Tibial nerve (tissue), 4 donors: ENCODE measurements at regions not wholly inside any gene's neighbourhood (a gene's known extent, or its start where the extent isn't known, plus 50 kb on each side); places are given as distances from the start of the nearest gene placed in this dataset.

Experiments
- CTCF ChIP-seq, 5 experiments: fragments of 200-600 bp in 3 of 5; fragments of 450-650 bp in 2 of 5; sonication (generic) in 3 of 5; IDR thresholded peaks; one replicate each; pipeline ENCODE4 v1.5.1; 2016 to 2019; ENCODE audit warnings: antibody characterized with exemption in 5 of 5, mild to moderate bottlenecking in 3 of 5, moderate library complexity in 2 of 5
- EP300 ChIP-seq, 2 donors: sonication (generic); formaldehyde crosslinking; IDR thresholded peaks; one replicate each; pipeline ENCODE4 v1.6.1; 2017; ENCODE audit warnings: antibody characterized with exemption in 2 of 2, mild to moderate bottlenecking in 1 of 2
- POLR2A ChIP-seq, 2 donors: fragments of 450-650 bp; IDR thresholded peaks; one replicate each; pipeline ENCODE4 v1.6.1; 2017; ENCODE audit warnings: antibody characterized with exemption in 2 of 2, mild to moderate bottlenecking in 2 of 2, moderate library complexity in 2 of 2

DNA sequence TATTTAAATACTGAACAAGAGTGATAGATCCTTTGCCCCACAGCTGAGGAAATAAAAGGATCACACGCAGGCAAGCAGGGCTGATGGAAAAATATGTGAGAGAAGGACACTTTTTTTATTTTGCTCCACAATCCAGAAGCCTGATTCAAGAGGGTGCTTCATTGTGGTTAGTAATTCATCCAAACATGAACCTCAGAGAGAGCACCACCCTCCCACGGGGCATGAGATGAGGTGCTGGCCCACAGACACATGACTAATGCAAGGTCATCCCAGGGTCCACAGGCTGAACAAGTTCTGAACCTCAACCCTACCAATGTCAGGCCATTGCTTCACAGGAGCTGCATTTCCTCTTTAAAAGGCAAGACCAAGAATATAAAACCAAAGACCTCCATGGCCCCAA is 239.6 kb downstream of the MREG start:
- TF ChIP-seq CTCF (IDR thresholded peaks at IDR 0.05) (no peak), POLR2A (IDR thresholded peaks at IDR 0.05) (no peak), EP300 (IDR thresholded peaks at IDR 0.05) (peak in 1 of 2 donors; percentile 18)
